ENCODE measurements at regions not wholly inside any gene's neighbourhood (a gene's known extent, or its start where the extent isn't known, plus 50 kb on each side); places are given as distances from the start of the nearest gene placed in this dataset.
"Not testable (repeated sequence)": the region's sequence is repeated elsewhere in the genome, so short reads cannot be mapped to it uniquely, and the experiment has no call there.

- in situ Hi-C loops (cut with MboI) = no loop called here
- Histone ChIP-seq H3K27me3 (ENCODE audit: control insufficient read depth in 2 of 2, insufficient read depth in 2 of 2, low read length in 2 of 2) (no peaks in the 10 kb centered on the region), H3K9ac (ENCODE audit: insufficient read depth in 1 of 2, low read depth in 2 of 2, low read length in 2 of 2) (no peak overlapping the region), H3K27ac (ENCODE audit: extremely low read depth, low read depth, low read length) (no peak overlapping the region), H2AFZ (ENCODE audit: low read depth, low read length) (no peak overlapping the region), H3K4me1 (replicated peaks in 1 of 2; ENCODE audit: control insufficient read depth in 2 of 2, insufficient read depth in 2 of 2, low read length in 2 of 2) (no peaks in the 10 kb centered on the region), H3K79me2 (ENCODE audit: control insufficient read depth, insufficient read depth, low read length) (no peaks in the 10 kb centered on the region), H3K4me2 (ENCODE audit: insufficient read depth, low read length) (no peak overlapping the region), H3K36me3 (ENCODE audit: control insufficient read depth, insufficient read depth, low read length) (no peaks in the 10 kb centered on the region), H4K20me1 (replicated peaks; ENCODE audit: control insufficient read depth, insufficient read depth, low read length) (no peaks in the 10 kb centered on the region), H3K4me3 (no peak overlapping the region), H3K9me3 (replicated peaks; ENCODE audit: control insufficient read depth, insufficient read depth, low read depth, low read length) (no peaks in the 10 kb centered on the region; the same call in 1 of the 2 replicates), H3K9me1 (ENCODE audit: control insufficient read depth, insufficient read depth, low read length) (no peaks in the 10 kb centered on the region)
- no peak for DNase-seq (ENCODE audit: extremely low read depth in 1 of 4, low spot score in 3 of 4)
- FAIRE-seq = no peak
- ChIA-PET POLR2A (no interaction called here), CTCF (ENCODE audit: low intra/inter-chr PET ratio) (no interaction called here)
- no TSS peak for BruUV-seq (replicated peaks)
- ATAC-seq = no peak
- TF ChIP-seq EHMT2 (IDR thresholded peaks at IDR 0.05) = no peak
- no peak for TF ChIP-seq RBM17 (IDR thresholded peaks at IDR 0.05; ENCODE audit: borderline replicate concordance, low read depth, low read length)
- no peak for TF ChIP-seq PHTF2 (CRISPR knock-in tag; IDR thresholded peaks at IDR 0.05)
- no peak for TF ChIP-seq ZNF311 (CRISPR knock-in tag; IDR thresholded peaks at IDR 0.05)
- no peak for TF ChIP-seq NFYB (IDR thresholded peaks at IDR 0.05; ENCODE audit: extremely low read depth, insufficient read length)
- no peak for TF ChIP-seq CREBBP (IDR thresholded peaks at IDR 0.05; ENCODE audit: low read depth, low read length)
- no peak for TF ChIP-seq ATF2 (CRISPR knock-in tag; IDR thresholded peaks at IDR 0.05)
- intact Hi-C loops (cut with micrococcal nuclease) = no loop called here
- 0% methylated on average over 2 of the region's 2 CpGs for WGBS (ENCODE audit: insufficient coverage, low coverage, missing lambda C conversion rate)
Measured at GRCh38 chr11:39541945-39542351, 1917.5 kb downstream of the LRRC4C start.

DNA sequence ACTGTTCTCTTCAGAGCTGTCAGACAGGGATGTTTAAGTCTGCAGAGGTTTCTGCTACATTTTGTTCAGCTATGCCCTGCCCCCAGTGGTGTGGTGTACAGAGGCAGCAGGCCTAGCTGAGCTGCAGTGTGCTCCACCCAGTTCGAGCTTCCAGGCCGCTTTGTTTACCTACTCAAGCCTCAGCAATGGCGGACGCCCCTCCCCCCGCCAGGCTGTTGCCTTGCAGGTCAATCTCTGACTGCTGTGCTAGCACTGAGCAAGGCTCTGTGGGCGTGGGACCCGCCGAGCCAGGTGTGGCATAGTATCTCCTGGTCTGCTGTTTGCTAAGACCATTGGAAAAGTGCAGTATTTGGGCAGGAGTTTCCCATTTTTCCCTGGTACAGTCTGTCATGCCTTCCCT, 1923.1 kb downstream of the LRRC4C start:
- POLR2A ChIA-PET; H3K4me1 ChIP-seq (replicated peaks in 1 of 2; ENCODE audit: control insufficient read depth in 2 of 2, insufficient read depth in 2 of 2, low read length in 2 of 2); H3K9me1 ChIP-seq (ENCODE audit: control insufficient read depth, insufficient read depth, low read length); FAIRE-seq; H3K27me3 ChIP-seq (ENCODE audit: control insufficient read depth in 2 of 2, insufficient read depth in 2 of 2, low read length in 2 of 2); H4K20me1 ChIP-seq (replicated peaks; ENCODE audit: control insufficient read depth, insufficient read depth, low read length); H3K4me2 ChIP-seq (ENCODE audit: insufficient read depth, low read length); H3K27ac ChIP-seq (ENCODE audit: extremely low read depth, low read depth, low read length); H3K4me3 ChIP-seq; H3K36me3 ChIP-seq (ENCODE audit: control insufficient read depth, insufficient read depth, low read length); H3K9me3 ChIP-seq (replicated peaks; ENCODE audit: control insufficient read depth, insufficient read depth, low read depth, low read length); DNase-seq (ENCODE audit: extremely low read depth in 1 of 4, low spot score in 3 of 4); H2AFZ ChIP-seq (ENCODE audit: low read depth, low read length); H3K79me2 ChIP-seq (ENCODE audit: control insufficient read depth, insufficient read depth, low read length); H3K9ac ChIP-seq (ENCODE audit: insufficient read depth in 1 of 2, low read depth in 2 of 2, low read length in 2 of 2); in situ Hi-C loops (cut with MboI); ATAC-seq; CTCF ChIA-PET (ENCODE audit: low intra/inter-chr PET ratio); intact Hi-C loops (cut with micrococcal nuclease); BruUV-seq (replicated peaks): not testable (repeated sequence)
- 2% methylated on average over 8 of the region's 8 CpGs for WGBS (ENCODE audit: insufficient coverage, low coverage, missing lambda C conversion rate)
